Uterus (tissue), 3 donors: ENCODE measurements at regions not wholly inside any gene's neighbourhood (a gene's known extent, or its start where the extent isn't known, plus 50 kb on each side); places are given as distances from the start of the nearest gene placed in this dataset.

Experiments used
- DNase-seq, 2 donors: peaks; one replicate each; pipeline ENCODE4 v3.0.0-alpha.2; 2019 to 2020
- H3K27ac ChIP-seq, 2 donors: fragments of 200-600 bp; sonication (generic); 1 replicate in 1 of 2; 2 replicates in 1 of 2; pipeline ENCODE4 v1.5.1; 2016 to 2018
- H3K27me3 ChIP-seq, 2 donors: fragments of 200-600 bp; sonication (generic); one replicate each; pipeline ENCODE4 v1.5.1; 2018 to 2019; ENCODE audit warnings: control low read depth in 1 of 2
- H3K36me3 ChIP-seq, 2 donors: fragments of 200-600 bp; sonication (generic); one replicate each; pipeline ENCODE4 v1.5.1; 2019; ENCODE audit warnings: control low read depth in 1 of 2
- H3K4me1 ChIP-seq, 2 donors: fragments of 200-600 bp; sonication (generic); one replicate each; pipeline ENCODE4 v1.5.1; 2018 to 2019; ENCODE audit warnings: control low read depth in 1 of 2
- H3K4me3 ChIP-seq, 2 donors: fragments of 200-600 bp; sonication (generic); 1 replicate in 1 of 2; 2 replicates in 1 of 2; pipeline ENCODE4 v1.5.1; 2018 to 2019; ENCODE audit warnings: mild to moderate bottlenecking in 1 of 2
- H3K9me3 ChIP-seq, 2 donors: fragments of 200-600 bp; sonication (generic); one replicate each; pipeline ENCODE4 v1.5.1; 2019; ENCODE audit warnings: control low read depth in 1 of 2
- POLR2A ChIP-seq, 2 donors: fragments of 450-650 bp; IDR thresholded peaks; one replicate each; pipeline ENCODE4 v1.6.1; 2016; ENCODE audit warnings: antibody characterized with exemption in 2 of 2, mild to moderate bottlenecking in 1 of 2, moderate library complexity in 1 of 2
- intact Hi-C: fragments of 100-400 bp; cut with DNase I; formaldehyde crosslinking; loops from one replicate; pipeline ENCODE4 v1.15.1; 2023; ENCODE audit warnings: low total_unique reads
- TF ChIP-seq, protein P1 (sequence below), 4 experiments: fragments of 200-600 bp in 2 of 4; fragments of 450-650 bp in 2 of 4; sonication (generic) in 2 of 4; IDR thresholded peaks; one replicate each; pipeline ENCODE4 v1.5.1; 2016 to 2019; ENCODE audit warnings: antibody characterized with exemption in 4 of 4, mild to moderate bottlenecking in 2 of 4, moderate library complexity in 1 of 4
- donor health status: DM: yes; HTN: yes; CAD: no.

DNA sequence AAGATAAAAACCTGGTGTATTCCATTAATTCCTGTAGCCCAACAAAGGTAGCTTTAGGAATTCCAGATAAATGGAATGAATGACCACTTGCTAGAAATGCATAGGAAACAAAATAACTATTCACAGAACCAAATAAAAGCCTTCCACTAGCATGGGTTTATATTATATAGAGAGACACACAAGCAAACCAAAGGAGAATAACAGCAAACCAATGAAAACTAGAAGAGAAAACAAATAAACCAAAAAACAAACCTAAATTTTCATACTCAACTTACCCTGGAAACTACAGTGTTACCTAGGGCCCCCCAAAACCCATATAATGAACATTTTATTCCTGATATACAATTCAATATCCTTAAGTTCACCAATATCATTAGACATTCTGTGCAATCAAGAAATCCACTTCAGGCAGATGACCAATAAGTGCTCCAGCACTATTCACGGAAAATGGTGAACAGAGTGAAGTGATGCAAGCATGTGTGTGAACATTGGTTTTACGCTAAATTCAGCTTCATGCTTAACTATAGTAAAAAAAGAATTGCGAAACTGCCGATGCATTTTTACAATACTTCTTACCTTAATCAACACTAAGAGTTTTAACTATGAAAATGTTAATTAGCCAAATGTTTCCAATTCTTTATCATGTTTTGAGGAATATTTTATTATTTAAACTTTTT, 1108.4 kb upstream of the TMEM132C start:
- TF ChIP-seq POLR2A (IDR thresholded peaks at IDR 0.05): no peak
- TF ChIP-seq, protein P1, sequence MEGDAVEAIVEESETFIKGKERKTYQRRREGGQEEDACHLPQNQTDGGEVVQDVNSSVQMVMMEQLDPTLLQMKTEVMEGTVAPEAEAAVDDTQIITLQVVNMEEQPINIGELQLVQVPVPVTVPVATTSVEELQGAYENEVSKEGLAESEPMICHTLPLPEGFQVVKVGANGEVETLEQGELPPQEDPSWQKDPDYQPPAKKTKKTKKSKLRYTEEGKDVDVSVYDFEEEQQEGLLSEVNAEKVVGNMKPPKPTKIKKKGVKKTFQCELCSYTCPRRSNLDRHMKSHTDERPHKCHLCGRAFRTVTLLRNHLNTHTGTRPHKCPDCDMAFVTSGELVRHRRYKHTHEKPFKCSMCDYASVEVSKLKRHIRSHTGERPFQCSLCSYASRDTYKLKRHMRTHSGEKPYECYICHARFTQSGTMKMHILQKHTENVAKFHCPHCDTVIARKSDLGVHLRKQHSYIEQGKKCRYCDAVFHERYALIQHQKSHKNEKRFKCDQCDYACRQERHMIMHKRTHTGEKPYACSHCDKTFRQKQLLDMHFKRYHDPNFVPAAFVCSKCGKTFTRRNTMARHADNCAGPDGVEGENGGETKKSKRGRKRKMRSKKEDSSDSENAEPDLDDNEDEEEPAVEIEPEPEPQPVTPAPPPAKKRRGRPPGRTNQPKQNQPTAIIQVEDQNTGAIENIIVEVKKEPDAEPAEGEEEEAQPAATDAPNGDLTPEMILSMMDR (IDR thresholded peaks at IDR 0.05): no peak
- intact Hi-C loops: no loop called here
- no peak overlapping the region for H3K4me3 ChIP-seq
- H3K36me3 ChIP-seq: no peaks in the 10 kb centered on the region
- DNase-seq: no peak
- H3K4me1 ChIP-seq: no peaks in the 10 kb centered on the region
- no peaks in the 10 kb centered on the region for H3K27me3 ChIP-seq
- no peaks in the 10 kb centered on the region for H3K9me3 ChIP-seq
- no peak overlapping the region for H3K27ac ChIP-seq

DNA sequence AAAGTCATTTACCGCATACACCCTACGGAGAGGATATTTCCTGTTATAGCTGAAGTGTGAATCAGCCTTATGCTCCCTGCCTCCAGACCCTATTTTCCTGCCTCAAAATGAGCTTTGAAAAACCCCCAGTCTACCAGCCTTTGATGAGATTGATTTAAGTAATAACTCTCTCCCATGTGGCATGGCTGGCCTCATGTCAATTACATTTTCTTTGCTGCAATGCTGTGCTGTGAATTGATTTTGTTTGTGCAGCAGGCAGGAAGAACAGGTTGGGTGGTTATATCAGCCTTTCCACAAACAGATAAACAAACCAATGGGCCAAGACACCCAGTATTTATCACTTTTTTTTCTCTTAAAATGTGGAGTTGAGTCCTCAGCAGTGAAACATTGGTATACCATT, 1105.5 kb upstream of the TMEM132C start:
- intact Hi-C loops: no loop called here
- Histone ChIP-seq H3K27ac (no peak overlapping the region), H3K27me3 (no peaks in the 10 kb centered on the region), H3K4me3 (no peak overlapping the region), H3K4me1 (no peaks in the 10 kb centered on the region), H3K36me3 (no peaks in the 10 kb centered on the region), H3K9me3 (no peaks in the 10 kb centered on the region)
- TF ChIP-seq POLR2A (IDR thresholded peaks at IDR 0.05): no peak
- TF ChIP-seq, protein P1 (IDR thresholded peaks at IDR 0.05): no peak
- DNase-seq: no peak

DNA sequence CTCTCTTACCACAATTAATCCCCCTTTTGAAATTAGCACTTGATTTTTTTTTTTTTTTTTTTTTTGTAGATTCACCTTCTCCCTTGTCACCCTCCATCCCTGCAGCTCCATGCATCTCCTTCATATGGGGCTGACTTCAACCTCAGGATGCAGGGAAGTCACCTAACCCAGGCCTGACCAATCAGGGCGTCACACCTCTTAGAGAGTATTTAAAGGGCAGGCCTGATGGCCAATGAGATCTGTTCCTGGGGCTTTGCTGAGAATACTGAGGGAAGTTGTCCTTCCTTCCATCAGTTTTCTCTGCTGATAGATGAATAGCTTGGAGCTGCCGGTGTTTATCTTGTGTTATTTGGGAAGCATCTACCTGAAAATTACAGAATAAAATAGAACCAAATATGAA, 1104.7 kb upstream of the TMEM132C start:
- Histone ChIP-seq H3K9me3 (no peaks in the 10 kb centered on the region), H3K4me1 (no peaks in the 10 kb centered on the region), H3K27me3 (no peaks in the 10 kb centered on the region), H3K4me3 (no peak overlapping the region), H3K36me3 (no peaks in the 10 kb centered on the region), H3K27ac (no peak overlapping the region)
- no peak for DNase-seq
- intact Hi-C loops: no loop called here
- no peak for TF ChIP-seq POLR2A (IDR thresholded peaks at IDR 0.05)
- TF ChIP-seq, protein P1 (IDR thresholded peaks at IDR 0.05): no peak

DNA sequence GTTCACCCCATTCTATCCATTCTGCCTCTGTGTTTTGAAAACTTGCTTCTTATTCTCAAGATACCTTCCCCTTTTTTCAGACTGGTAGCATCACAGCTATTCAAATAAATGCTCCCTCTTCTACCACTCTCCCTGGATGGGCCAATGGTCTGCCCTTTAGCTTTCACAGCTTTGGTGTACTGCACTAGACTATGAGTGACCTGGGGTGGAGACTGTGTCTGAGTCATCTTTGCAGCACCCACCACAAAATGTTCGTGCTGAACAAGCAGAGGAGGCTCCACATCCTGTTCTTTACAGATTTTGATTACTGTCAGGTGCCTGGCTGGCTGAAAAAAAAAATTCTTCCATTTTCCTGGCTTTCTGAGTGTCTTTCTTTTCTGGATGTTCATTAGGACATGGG, 1104.1 kb upstream of the TMEM132C start:
- Histone ChIP-seq H3K36me3 (no peaks in the 10 kb centered on the region), H3K4me1 (no peaks in the 10 kb centered on the region), H3K27ac (no peak overlapping the region), H3K9me3 (no peaks in the 10 kb centered on the region), H3K4me3 (no peak overlapping the region), H3K27me3 (no peaks in the 10 kb centered on the region)
- no peak for TF ChIP-seq POLR2A (IDR thresholded peaks at IDR 0.05)
- TF ChIP-seq, protein P1 (IDR thresholded peaks at IDR 0.05): no peak
- DNase-seq: no peak
- intact Hi-C loops: no loop called here

DNA sequence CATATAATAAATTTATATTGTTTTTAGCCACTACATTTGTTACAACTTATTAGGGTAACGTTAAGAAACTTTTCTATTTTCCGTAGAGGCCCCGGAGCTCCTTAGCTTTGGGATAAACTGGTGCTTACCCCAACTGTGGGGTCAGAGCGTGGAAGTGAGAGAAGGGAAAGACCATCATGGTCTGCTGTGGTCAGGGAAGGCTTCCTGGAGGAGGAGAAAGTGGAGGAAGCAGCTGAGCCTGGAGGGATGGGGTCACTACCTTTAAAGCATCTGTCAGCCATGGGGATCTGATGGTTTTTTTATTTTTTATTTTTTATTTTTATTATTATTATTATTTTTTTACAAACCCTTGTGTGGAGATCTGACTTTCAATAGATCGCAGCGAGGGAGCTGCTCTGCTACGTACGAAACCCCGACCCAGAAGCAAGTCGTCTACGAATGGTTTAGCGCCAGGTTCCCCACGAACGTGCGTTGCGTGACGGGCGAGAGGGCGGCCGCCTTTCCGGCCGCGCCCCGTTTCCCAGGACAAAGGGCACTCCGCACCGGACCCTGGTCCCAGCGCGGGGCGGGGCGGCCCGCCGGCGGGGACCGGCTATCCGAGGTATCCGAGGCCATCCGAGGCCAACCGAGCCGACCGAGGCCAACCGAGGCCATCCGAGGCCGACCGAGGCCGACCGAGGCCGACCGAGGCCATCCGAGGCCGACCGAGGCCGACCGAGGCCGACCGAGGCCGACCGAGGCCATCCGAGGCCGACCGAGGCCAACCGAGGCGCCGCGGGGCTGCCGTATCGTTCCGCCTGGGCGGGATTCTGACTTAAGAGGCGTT, 1101.2 kb upstream of the TMEM132C start:
- intact Hi-C loops: no loop called here
- Histone ChIP-seq H3K27ac (peak overlapping the region; percentile 32 to 60), H3K4me1 (no peaks in the 10 kb centered on the region), H3K4me3 (peak overlapping the region; percentile 25 to 46), H3K27me3 (no peaks in the 10 kb centered on the region), H3K36me3 (no peaks in the 10 kb centered on the region), H3K9me3 (no peaks in the 10 kb centered on the region)
- DNase-seq: peak; percentile 53 to 84
- no peak for TF ChIP-seq POLR2A (IDR thresholded peaks at IDR 0.05)
- TF ChIP-seq, protein P1 (IDR thresholded peaks at IDR 0.05): no peak
